Mesenchymal stem cell (in vitro differentiated cells and primary cell): ENCODE measurements at regions not wholly inside any gene's neighbourhood (a gene's known extent, or its start where the extent isn't known, plus 50 kb on each side); places are given as distances from the start of the nearest gene placed in this dataset.
A peak's percentile ranks its signal among the peaks of the same experiment; 100 is the strongest.
"Not testable (repeated sequence)": the region's sequence is repeated elsewhere in the genome, so short reads cannot be mapped to it uniquely, and the experiment has no call there.

ENCODE experiments used
- DNase-seq: peaks from one replicate; pipeline ENCODE4 v3.0.0-alpha.2; 2013
- H2AFZ ChIP-seq: one replicate; pipeline ENCODE4 v1.6.1; 2013; ENCODE audit warnings: low read depth, mild to moderate bottlenecking, control low read depth, inconsistent platforms, low read length, moderate library complexity
- H2AK5ac ChIP-seq: 2 replicates; pipeline ENCODE4 v1.6.1; 2013; ENCODE audit warnings: low read length, moderate library complexity, mild to moderate bottlenecking, inconsistent platforms; ENCODE audit not compliant: severe bottlenecking
- H2BK120ac ChIP-seq: one replicate; pipeline ENCODE4 v1.6.1; 2013; ENCODE audit warnings: low read depth, mild to moderate bottlenecking, inconsistent platforms, low read length, moderate library complexity
- H2BK12ac ChIP-seq, 2 experiments: one replicate each; pipeline ENCODE4 v1.6.1; 2013; ENCODE audit warnings: inconsistent platforms in 2 of 2, low read length in 2 of 2, mild to moderate bottlenecking in 2 of 2, moderate library complexity in 2 of 2, control low read depth in 1 of 2
- H2BK15ac ChIP-seq: one replicate; pipeline ENCODE4 v1.6.1; 2013; ENCODE audit warnings: mild to moderate bottlenecking, low read depth, inconsistent platforms; ENCODE audit not compliant: poor library complexity, severe bottlenecking
- H2BK5ac ChIP-seq: 2 replicates; pipeline ENCODE4 v1.6.1; 2013; ENCODE audit warnings: low read depth, mild to moderate bottlenecking, low read length, control low read depth, inconsistent platforms; ENCODE audit not compliant: poor library complexity, severe bottlenecking
- H3K14ac ChIP-seq, 2 experiments: one replicate each; pipeline ENCODE4 v1.6.1; 2013; ENCODE audit warnings: inconsistent platforms in 2 of 2, low read length in 2 of 2, control low read depth in 1 of 2, mild to moderate bottlenecking in 1 of 2, moderate library complexity in 1 of 2
- H3K18ac ChIP-seq, 2 experiments: one replicate each; pipeline ENCODE4 v1.6.1; 2013; ENCODE audit warnings: inconsistent platforms in 2 of 2, low read length in 2 of 2, control low read depth in 1 of 2, low read depth in 1 of 2, mild to moderate bottlenecking in 1 of 2
- H3K23ac ChIP-seq, 2 experiments: one replicate each; pipeline ENCODE4 v1.6.1; 2013; ENCODE audit warnings: inconsistent platforms in 2 of 2, low read length in 2 of 2, mild to moderate bottlenecking in 2 of 2, moderate library complexity in 2 of 2, control low read depth in 1 of 2
- H3K27ac ChIP-seq: 2 replicates; pipeline ENCODE4 v1.5.1; 2013; ENCODE audit warnings: mild to moderate bottlenecking, moderate library complexity, low read length, control low read depth, inconsistent platforms; ENCODE audit not compliant: poor library complexity, severe bottlenecking
- H3K27me3 ChIP-seq, 2 experiments: 2 replicates each; pipeline versions ENCODE4 v1.6.1 to v1.7.0; 2013; ENCODE audit warnings: low read length in 2 of 2, mild to moderate bottlenecking in 2 of 2, moderate library complexity in 2 of 2, control low read depth in 1 of 2, inconsistent platforms in 1 of 2; ENCODE audit not compliant: control insufficient read depth in 1 of 2, insufficient read depth in 1 of 2
- H3K36me3 ChIP-seq, 2 experiments: 2 replicates each; pipeline versions ENCODE4 v1.6.1 to v1.7.0; 2013; ENCODE audit warnings: low read length in 2 of 2, control low read depth in 1 of 2, inconsistent platforms in 1 of 2, low read depth in 1 of 2, mild to moderate bottlenecking in 1 of 2; ENCODE audit not compliant: insufficient read depth in 2 of 2, control insufficient read depth in 1 of 2
- H3K4ac ChIP-seq, 2 experiments: one replicate each; pipeline ENCODE4 v1.6.1; 2013; ENCODE audit warnings: inconsistent platforms in 2 of 2, low read length in 2 of 2, mild to moderate bottlenecking in 2 of 2, moderate library complexity in 2 of 2, control low read depth in 1 of 2, low read depth in 1 of 2
- H3K4me1 ChIP-seq: 2 replicates; pipeline ENCODE4 v1.6.1; 2013; ENCODE audit warnings: low read depth, low read length, control low read depth; ENCODE audit not compliant: control insufficient read depth, insufficient read depth
- H3K4me2 ChIP-seq: 2 replicates; pipeline ENCODE4 v1.6.1; 2013; ENCODE audit warnings: low read length, mild to moderate bottlenecking, inconsistent platforms; ENCODE audit not compliant: poor library complexity, severe bottlenecking
- H3K4me3 ChIP-seq, 2 experiments: 2 replicates each; pipeline versions ENCODE4 v1.5.1 to v1.7.0; 2013; ENCODE audit warnings: low read length in 2 of 2, mild to moderate bottlenecking in 2 of 2, control low read depth in 1 of 2, low read depth in 1 of 2; ENCODE audit not compliant: insufficient read depth in 1 of 2
- H3K79me1 ChIP-seq: replicated peaks from 2 replicates; pipeline ENCODE4 v1.6.1; 2013; ENCODE audit warnings: mild to moderate bottlenecking, control low read depth, low read length, inconsistent platforms; ENCODE audit not compliant: poor library complexity, severe bottlenecking
- H3K9ac ChIP-seq: 2 replicates; pipeline ENCODE4 v1.7.0; 2013; ENCODE audit warnings: mild to moderate bottlenecking, low read length, moderate library complexity
- H3K9me3 ChIP-seq: 2 replicates; pipeline ENCODE4 v1.7.0; 2013; ENCODE audit warnings: mild to moderate bottlenecking, low read length; ENCODE audit not compliant: control insufficient read depth
- H4K8ac ChIP-seq: one replicate; pipeline ENCODE4 v1.6.1; 2013; ENCODE audit warnings: inconsistent platforms, mild to moderate bottlenecking, low read length, moderate library complexity
- H4K91ac ChIP-seq: one replicate; pipeline ENCODE4 v1.6.1; 2013; ENCODE audit warnings: mild to moderate bottlenecking, low read length, inconsistent platforms
- WGBS: methylation state at CpG from one replicate; pipeline ENCODE4 v1.1.7; 2013; ENCODE audit warnings: mixed read lengths; 5-methylcytosine and 5-hydroxymethylcytosine counted together

- H4K91ac ChIP-seq, H3K4ac ChIP-seq, H3K9me3 ChIP-seq, H3K14ac ChIP-seq, H2BK12ac ChIP-seq, H3K27me3 ChIP-seq, H3K23ac ChIP-seq, H3K27ac ChIP-seq, H2BK120ac ChIP-seq, H3K4me1 ChIP-seq, H3K4me2 ChIP-seq, H3K18ac ChIP-seq, DNase-seq, H3K79me1 ChIP-seq, H3K36me3 ChIP-seq, H2BK15ac ChIP-seq, H4K8ac ChIP-seq, H2AK5ac ChIP-seq, H3K9ac ChIP-seq, H3K4me3 ChIP-seq, H2AFZ ChIP-seq, H2BK5ac ChIP-seq: not testable (repeated sequence)
- WGBS, result 83% methylated on average over 7 of the region's 19 CpGs
Observed at GRCh38 chr7:56813975-56814374, 318.3 kb downstream of the ZNF479 start.

- not testable (repeated sequence) for H3K27me3 ChIP-seq, H4K91ac ChIP-seq, H3K9ac ChIP-seq, H3K9me3 ChIP-seq, H3K4me2 ChIP-seq, H3K23ac ChIP-seq, H2BK15ac ChIP-seq, H2AFZ ChIP-seq, H2BK5ac ChIP-seq, H2BK120ac ChIP-seq, H3K4me3 ChIP-seq, H2BK12ac ChIP-seq, DNase-seq, H3K4me1 ChIP-seq, H3K4ac ChIP-seq, H2AK5ac ChIP-seq, H3K18ac ChIP-seq, H4K8ac ChIP-seq, H3K79me1 ChIP-seq, H3K36me3 ChIP-seq, H3K14ac ChIP-seq, H3K27ac ChIP-seq
- WGBS, result 84% methylated on average over 19 of the region's 20 CpGs
Observed at GRCh38 chr7:56811516-56812070, 320.6 kb downstream of the ZNF479 start.

- Histone ChIP-seq H4K91ac (no peak overlapping the region), H3K36me3 (no peaks in the 10 kb centered on the region), H3K4me1 (no peaks in the 10 kb centered on the region), H3K27me3 (no peaks in the 10 kb centered on the region), H3K9me3 (no peaks in the 10 kb centered on the region), H3K4me3 (peak overlapping the region in 1 of 2 experiments; percentile 9), H3K18ac (no peak overlapping the region), H3K14ac (no peak overlapping the region), H2BK120ac (no peak overlapping the region), H2BK5ac (no peak overlapping the region), H3K79me1 (no peaks in the 10 kb centered on the region), H4K8ac (no peak overlapping the region), H2BK12ac (no peak overlapping the region), H3K27ac (no peak overlapping the region), H3K4ac (no peak overlapping the region), H2BK15ac (no peak overlapping the region), H3K4me2 (no peak overlapping the region), H2AK5ac (no peak overlapping the region), H3K9ac (no peak overlapping the region), H2AFZ (no peak overlapping the region), H3K23ac (no peak overlapping the region)
- DNase-seq, result no peak
- 86% methylated on average over 14 of the region's 14 CpGs for WGBS
Observed at GRCh38 chr7:56811081-56811480, 321.2 kb downstream of the ZNF479 start.

GRCh38 chr7:56810466-56810865 is 321.8 kb downstream of the ZNF479 start:
- no peak overlapping the region for H3K27ac ChIP-seq
- no peak overlapping the region for H3K23ac ChIP-seq
- no peaks in the 10 kb centered on the region for H3K79me1 ChIP-seq
- H2AFZ ChIP-seq, result no peak overlapping the region
- no peak overlapping the region for H2BK12ac ChIP-seq
- no peak overlapping the region for H3K4me3 ChIP-seq
- no peak overlapping the region for H4K91ac ChIP-seq
- H2BK5ac ChIP-seq, result no peak overlapping the region
- H4K8ac ChIP-seq, result no peak overlapping the region
- no peak overlapping the region for H3K18ac ChIP-seq
- H2AK5ac ChIP-seq, result no peak overlapping the region
- no peaks in the 10 kb centered on the region for H3K27me3 ChIP-seq
- H2BK15ac ChIP-seq, result no peak overlapping the region
- H3K4me2 ChIP-seq, result no peak overlapping the region
- no peak overlapping the region for H3K9ac ChIP-seq
- 84% methylated on average over 15 of the region's 15 CpGs for WGBS
- no peak overlapping the region for H3K4ac ChIP-seq
- H3K9me3 ChIP-seq, result no peaks in the 10 kb centered on the region
- no peaks in the 10 kb centered on the region for H3K36me3 ChIP-seq
- DNase-seq, result no peak
- no peak overlapping the region for H2BK120ac ChIP-seq
- no peaks in the 10 kb centered on the region for H3K4me1 ChIP-seq
- no peak overlapping the region for H3K14ac ChIP-seq
